OCI-LY3 (cell line): ENCODE measurements at regions not wholly inside any gene's neighbourhood (a gene's known extent, or its start where the extent isn't known, plus 50 kb on each side); places are given as distances from the start of the nearest gene placed in this dataset.

ENCODE experiments used
- EZH2phosphoT487 ChIP-seq: fragments of 200-600 bp; shearing (Covaris generic); IDR thresholded peaks from 2 replicates; pipeline ENCODE4 v1.6.1; 2018; ENCODE audit warnings: antibody characterized with exemption, mixed run types, low read depth
- TF ChIP-seq, protein P1 (sequence below): fragments of 200-600, 300-600 bp; sonication (generic); IDR thresholded peaks from 2 replicates; pipeline ENCODE4 v1.5.1; 2014; ENCODE audit warnings: antibody characterized with exemption, low read length, low read depth

DNA sequence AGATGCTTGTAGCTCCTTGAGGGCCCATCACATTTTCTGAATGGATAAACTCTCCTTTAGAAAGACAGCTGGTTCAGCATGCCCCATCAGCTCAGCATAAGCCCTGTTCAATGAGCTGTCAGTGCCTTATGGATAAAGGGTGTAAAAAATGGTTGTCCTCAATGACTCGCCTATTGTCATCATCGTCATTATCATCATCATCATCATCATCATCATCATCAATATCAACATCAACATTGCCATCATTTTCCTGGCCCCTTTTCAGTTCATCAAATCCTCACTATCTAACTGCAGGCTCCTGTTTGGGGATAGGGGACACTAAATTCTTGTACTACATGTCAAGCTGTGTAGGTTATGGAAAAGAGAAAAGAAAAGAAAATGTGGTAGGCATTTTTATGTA lies 310.7 kb upstream of the MTNR1B start:
- TF ChIP-seq, protein P1, sequence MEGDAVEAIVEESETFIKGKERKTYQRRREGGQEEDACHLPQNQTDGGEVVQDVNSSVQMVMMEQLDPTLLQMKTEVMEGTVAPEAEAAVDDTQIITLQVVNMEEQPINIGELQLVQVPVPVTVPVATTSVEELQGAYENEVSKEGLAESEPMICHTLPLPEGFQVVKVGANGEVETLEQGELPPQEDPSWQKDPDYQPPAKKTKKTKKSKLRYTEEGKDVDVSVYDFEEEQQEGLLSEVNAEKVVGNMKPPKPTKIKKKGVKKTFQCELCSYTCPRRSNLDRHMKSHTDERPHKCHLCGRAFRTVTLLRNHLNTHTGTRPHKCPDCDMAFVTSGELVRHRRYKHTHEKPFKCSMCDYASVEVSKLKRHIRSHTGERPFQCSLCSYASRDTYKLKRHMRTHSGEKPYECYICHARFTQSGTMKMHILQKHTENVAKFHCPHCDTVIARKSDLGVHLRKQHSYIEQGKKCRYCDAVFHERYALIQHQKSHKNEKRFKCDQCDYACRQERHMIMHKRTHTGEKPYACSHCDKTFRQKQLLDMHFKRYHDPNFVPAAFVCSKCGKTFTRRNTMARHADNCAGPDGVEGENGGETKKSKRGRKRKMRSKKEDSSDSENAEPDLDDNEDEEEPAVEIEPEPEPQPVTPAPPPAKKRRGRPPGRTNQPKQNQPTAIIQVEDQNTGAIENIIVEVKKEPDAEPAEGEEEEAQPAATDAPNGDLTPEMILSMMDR = no peak
- no peak for TF ChIP-seq EZH2phosphoT487
